ENCODE measurements at regions not wholly inside any gene's neighbourhood (a gene's known extent, or its start where the extent isn't known, plus 50 kb on each side); places are given as distances from the start of the nearest gene placed in this dataset.

GRCh38 chr7:52413051-52413450 is 622.4 kb upstream of the POM121L12 start:
- TF ChIP-seq CTCF (IDR thresholded peaks at IDR 0.05) (no peak), POLR2A (IDR thresholded peaks at IDR 0.05) (no peak)

Measured in testis (tissue), 2 donors.